H7 (cell line): ENCODE measurements at regions not wholly inside any gene's neighbourhood (a gene's known extent, or its start where the extent isn't known, plus 50 kb on each side); places are given as distances from the start of the nearest gene placed in this dataset.

Experiments used
- DNase-seq: peaks from one replicate; pipeline ENCODE4 v3.0.0; 2012
- H3K27me3 ChIP-seq: 2 replicates; pipeline ENCODE4 v1.6.0; 2011; ENCODE audit warnings: mild to moderate bottlenecking, low read length; ENCODE audit not compliant: control insufficient read depth, insufficient read depth
- H3K36me3 ChIP-seq: replicated peaks from 2 replicates; pipeline ENCODE4 v1.5.1; 2011; ENCODE audit warnings: low read length; ENCODE audit not compliant: control insufficient read depth, insufficient read depth
- H3K4me3 ChIP-seq: 2 replicates; pipeline ENCODE4 v1.5.1; 2011; ENCODE audit warnings: low read depth, mild to moderate bottlenecking, control low read depth, low read length, moderate library complexity; ENCODE audit not compliant: insufficient read depth

GRCh38 chr7:46682836-46683624, 762.0 kb upstream of the IGFBP3 start:
- Histone ChIP-seq H3K36me3 (no peaks in the 10 kb centered on the region), H3K27me3 (no peaks in the 10 kb centered on the region), H3K4me3 (no peak overlapping the region)
- no peak for DNase-seq

DNA sequence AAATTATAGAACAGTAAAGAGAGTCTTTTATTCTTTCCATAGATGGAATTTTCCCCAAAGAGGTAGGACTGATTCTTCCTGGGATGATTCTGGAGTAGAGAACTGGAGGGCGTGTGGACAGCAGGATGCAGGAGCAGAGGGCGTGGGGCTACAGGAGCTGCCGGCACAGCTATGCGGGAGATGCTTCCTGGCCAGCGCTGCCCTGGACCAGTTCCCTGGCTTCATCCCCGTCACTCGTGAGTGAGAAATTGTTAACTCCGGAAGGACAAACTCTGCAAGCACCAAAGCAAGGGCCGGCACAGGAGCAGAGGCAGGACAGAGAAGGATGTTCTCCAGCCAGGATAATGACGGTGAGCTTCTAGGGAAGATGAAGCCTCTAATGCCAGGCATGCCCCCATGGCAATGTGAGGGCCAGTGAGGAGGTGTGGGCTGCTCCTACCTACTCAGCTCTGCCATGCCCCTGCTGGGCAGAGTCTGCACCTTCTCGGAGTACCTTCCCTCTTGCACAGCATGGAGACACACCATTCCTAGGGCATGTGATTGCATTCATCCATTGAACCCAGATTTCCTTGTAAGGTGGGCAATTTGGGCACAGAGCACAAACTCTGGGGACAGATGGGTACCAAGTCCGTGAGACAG, 760.9 kb upstream of the IGFBP3 start:
- no peak overlapping the region for H3K4me3 ChIP-seq
- DNase-seq, result no peak
- no peaks in the 10 kb centered on the region for H3K27me3 ChIP-seq
- H3K36me3 ChIP-seq, result no peaks in the 10 kb centered on the region

- no peak for DNase-seq
- no peaks in the 10 kb centered on the region for H3K27me3 ChIP-seq
- H3K4me3 ChIP-seq, result no peak overlapping the region
- H3K36me3 ChIP-seq, result no peaks in the 10 kb centered on the region
Measured at GRCh38 chr7:46680147-46680546, 759.1 kb upstream of the IGFBP3 start.

DNA sequence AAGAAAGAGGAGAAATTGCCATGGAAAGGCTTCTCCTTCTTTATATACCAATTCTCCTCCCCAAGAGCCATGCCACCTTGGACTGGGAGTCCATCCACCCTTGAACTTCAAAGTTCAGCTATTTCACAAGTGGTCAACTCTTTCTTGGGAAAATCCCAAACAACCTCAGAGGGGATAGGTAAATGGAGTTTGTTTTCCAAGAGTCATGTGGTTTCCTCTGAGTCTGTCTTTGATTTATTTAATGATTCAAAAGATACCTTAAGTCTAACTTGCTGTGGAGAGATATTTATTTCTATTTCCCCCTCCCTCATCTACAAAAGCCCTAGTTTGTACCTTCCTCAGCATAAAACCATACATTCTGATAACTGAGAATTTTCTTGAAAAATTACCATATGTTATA, 758.6 kb upstream of the IGFBP3 start:
- Histone ChIP-seq H3K27me3 (no peaks in the 10 kb centered on the region), H3K36me3 (no peaks in the 10 kb centered on the region), H3K4me3 (no peak overlapping the region)
- no peak for DNase-seq

GRCh38 chr7:46678421-46678820, 757.3 kb upstream of the IGFBP3 start:
- DNase-seq, result no peak
- Histone ChIP-seq H3K4me3 (no peak overlapping the region), H3K36me3 (no peaks in the 10 kb centered on the region), H3K27me3 (no peaks in the 10 kb centered on the region)

DNA sequence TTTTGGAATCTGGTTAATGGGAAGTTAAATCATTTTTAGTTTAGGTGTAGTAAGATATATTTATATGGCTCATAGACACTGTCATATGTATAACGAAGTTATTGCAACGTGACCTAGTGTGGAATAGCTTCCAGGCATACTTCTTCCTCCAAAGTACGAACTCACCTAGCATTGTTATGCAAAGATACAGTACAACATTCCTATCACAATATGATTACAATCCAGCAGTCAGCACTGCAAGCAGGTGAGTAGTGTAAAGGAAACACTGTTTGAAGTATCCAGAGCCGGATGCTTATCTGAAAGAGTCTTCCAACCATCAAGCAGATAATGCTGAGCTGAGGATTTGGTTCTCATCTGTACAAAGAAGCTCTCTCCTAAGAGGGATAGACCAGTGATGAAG, 754.4 kb upstream of the IGFBP3 start:
- no peak for DNase-seq
- Histone ChIP-seq H3K4me3 (no peak overlapping the region), H3K36me3 (no peaks in the 10 kb centered on the region), H3K27me3 (no peaks in the 10 kb centered on the region)

DNA sequence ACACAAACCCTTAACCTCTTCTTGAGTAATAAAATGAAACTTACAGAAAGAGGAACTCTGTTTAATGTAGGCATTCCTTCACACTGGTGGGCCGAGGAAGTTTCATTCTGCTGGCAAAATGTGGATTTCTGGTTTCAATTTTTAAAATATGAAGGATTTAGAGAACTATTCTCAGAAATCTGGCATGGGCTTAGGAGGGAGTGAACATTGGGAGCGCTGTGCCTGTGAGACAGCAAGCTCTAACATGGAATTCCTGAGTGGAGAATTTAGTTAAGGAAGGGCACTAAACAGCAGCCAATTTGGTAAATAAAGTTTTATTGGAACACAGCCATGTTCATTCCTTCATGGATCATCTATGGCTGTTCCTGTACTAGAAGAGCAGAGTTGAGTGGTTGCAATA, 751.8 kb upstream of the IGFBP3 start:
- no peak for DNase-seq
- Histone ChIP-seq H3K27me3 (no peaks in the 10 kb centered on the region), H3K36me3 (no peaks in the 10 kb centered on the region), H3K4me3 (no peak overlapping the region)

DNA sequence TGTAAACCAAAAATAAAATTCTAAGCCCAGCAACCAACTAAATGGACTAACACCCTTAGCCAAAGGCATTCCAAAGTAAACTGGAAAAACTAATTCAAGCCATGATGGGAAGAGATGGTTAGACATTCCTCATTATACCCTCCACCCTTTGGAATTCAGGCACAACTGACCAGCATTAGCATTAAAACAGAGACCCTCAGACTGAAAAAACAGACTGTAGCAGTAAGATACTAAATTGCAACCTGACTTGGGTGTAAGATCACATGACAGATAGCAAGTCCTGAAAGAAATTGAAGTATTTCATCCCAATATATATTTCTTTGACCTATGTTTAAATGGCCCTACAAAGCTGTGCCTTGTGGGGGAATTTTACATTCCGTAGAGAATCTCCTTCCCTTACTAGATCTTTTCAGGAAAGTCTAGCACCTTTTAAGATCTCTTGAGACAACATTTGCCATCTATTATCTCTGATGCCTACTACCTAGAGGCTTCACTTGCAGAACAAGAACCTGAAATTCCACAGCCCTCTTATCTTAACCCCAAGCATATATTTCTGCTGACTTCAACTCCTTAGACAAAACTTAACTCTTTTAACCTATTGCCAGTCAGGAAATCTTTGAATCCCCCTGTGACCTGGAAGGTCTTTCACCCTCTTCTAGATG, 750.2 kb upstream of the IGFBP3 start:
- Histone ChIP-seq H3K4me3 (no peak overlapping the region), H3K36me3 (no peaks in the 10 kb centered on the region), H3K27me3 (no peaks in the 10 kb centered on the region)
- DNase-seq, result no peak

- DNase-seq, result no peak
- Histone ChIP-seq H3K4me3 (no peak overlapping the region), H3K27me3 (no peaks in the 10 kb centered on the region), H3K36me3 (no peaks in the 10 kb centered on the region)
Measured at GRCh38 chr7:46669028-46669427, 748.0 kb upstream of the IGFBP3 start.

- no peaks in the 10 kb centered on the region for H3K36me3 ChIP-seq
Measured at GRCh38 chr7:46664453-46664852, 743.4 kb upstream of the IGFBP3 start.

GRCh38 chr7:46663025-46663424, 742.0 kb upstream of the IGFBP3 start:
- no peak for DNase-seq
- Histone ChIP-seq H3K36me3 (no peaks in the 10 kb centered on the region), H3K4me3 (no peak overlapping the region), H3K27me3 (no peaks in the 10 kb centered on the region)

More at GRCh38 chr7:46664453-46664852, 743.4 kb upstream of the IGFBP3 start:
- DNase-seq, result no peak
- H3K27me3 ChIP-seq, result no peaks in the 10 kb centered on the region
- H3K4me3 ChIP-seq, result no peak overlapping the region

- H3K27me3 ChIP-seq, result no peaks in the 10 kb centered on the region
- H3K4me3 ChIP-seq, result no peak overlapping the region
- no peak for DNase-seq
- no peaks in the 10 kb centered on the region for H3K36me3 ChIP-seq
Measured at GRCh38 chr7:46661431-46661830, 740.4 kb upstream of the IGFBP3 start.

DNA sequence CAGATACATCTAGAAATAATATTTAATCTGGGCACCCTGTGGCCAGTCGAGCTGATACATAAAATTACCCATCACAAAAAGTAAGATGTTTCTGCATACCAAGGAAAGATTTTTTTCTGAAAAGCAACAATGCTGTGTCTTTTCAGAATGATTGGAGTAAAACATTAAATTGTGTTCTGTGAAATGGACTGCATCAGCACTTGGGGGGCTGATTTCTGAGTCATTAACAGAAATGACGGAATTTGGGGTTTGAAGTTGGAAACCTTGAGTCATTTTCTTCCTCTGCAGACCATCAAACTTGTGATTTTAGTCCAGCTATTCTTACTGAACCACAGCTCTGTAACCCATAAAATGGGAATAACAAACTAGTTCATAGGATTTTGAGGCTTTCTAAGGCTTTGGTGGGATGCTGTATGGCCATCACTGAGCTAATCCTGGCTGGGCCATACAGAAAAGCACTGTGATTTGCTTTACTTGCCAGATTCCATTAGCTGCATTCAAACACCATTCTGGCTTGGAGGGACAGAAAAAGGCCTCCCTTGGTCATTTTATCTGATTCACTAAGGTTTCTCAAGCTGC, 739.4 kb upstream of the IGFBP3 start:
- DNase-seq, result no peak
- Histone ChIP-seq H3K27me3 (no peaks in the 10 kb centered on the region), H3K4me3 (no peak overlapping the region), H3K36me3 (no peaks in the 10 kb centered on the region)

GRCh38 chr7:46658281-46658680, 737.2 kb upstream of the IGFBP3 start:
- Histone ChIP-seq H3K36me3 (no peaks in the 10 kb centered on the region), H3K27me3 (no peaks in the 10 kb centered on the region), H3K4me3 (no peak overlapping the region)
- no peak for DNase-seq
